SK-N-DZ (cell line): ENCODE measurements at regions not wholly inside any gene's neighbourhood (a gene's known extent, or its start where the extent isn't known, plus 50 kb on each side); places are given as distances from the start of the nearest gene placed in this dataset.
A peak's percentile ranks its signal among the peaks of the same experiment; 100 is the strongest.
"Not testable (repeated sequence)": the region's sequence is repeated elsewhere in the genome, so short reads cannot be mapped to it uniquely, and the experiment has no call there.

Source experiments
- DNase-seq: peaks from one replicate; pipeline ENCODE4 v3.0.0-alpha.2; 2015; ENCODE audit warnings: low spot score

DNA sequence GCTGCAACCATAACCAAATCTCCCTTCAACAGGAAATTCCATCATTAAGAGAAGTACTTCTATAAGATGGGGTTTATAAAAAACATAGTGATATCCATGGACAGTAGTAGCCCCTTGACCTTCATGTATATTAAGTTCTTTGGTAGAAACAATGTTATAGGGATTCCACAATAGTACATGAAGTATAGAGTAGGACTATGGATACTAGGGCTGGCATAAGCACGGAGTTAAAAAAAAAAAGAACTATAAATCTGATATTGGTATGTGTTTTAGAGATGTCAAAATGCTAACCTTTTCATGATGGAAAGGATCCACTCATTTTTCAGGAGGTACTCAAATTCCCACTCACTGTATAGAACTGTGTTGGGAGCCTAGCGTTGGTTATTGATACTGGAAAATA, 337.6 kb downstream of the FGF10 start:
- no peak for DNase-seq

DNA sequence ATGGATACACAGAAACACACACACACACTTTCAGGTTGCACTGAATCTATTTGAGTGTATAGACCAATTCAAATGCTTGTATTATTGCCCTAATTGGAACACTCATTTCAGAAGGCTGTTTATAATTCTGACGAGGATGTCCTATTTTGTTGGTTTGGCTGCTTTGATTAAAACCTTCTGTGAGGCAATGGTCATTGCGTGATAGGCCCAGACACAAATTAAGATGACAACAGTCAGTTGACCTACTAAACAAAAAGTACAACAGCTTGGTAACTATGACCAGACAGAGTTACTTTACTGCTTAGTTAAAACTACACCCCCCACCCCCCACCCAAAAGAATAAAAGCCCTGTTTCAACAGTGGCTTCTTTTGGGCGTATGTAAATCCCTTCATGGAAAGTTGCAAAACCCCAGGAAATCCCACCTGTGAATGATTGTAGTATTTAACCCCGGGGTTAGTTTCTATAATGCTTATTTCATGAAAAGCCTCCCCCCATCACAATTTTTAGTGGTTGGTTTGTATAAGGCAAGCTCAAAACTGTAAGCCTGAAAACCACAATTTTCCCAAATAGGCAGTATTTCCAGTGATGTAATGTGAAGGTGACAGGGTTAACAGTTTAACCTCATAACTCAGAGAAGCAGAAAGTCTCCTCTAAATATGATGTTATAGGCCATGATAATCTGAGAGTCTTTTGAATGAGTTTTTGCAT, 340.8 kb downstream of the FGF10 start:
- DNase-seq: no peak

DNA sequence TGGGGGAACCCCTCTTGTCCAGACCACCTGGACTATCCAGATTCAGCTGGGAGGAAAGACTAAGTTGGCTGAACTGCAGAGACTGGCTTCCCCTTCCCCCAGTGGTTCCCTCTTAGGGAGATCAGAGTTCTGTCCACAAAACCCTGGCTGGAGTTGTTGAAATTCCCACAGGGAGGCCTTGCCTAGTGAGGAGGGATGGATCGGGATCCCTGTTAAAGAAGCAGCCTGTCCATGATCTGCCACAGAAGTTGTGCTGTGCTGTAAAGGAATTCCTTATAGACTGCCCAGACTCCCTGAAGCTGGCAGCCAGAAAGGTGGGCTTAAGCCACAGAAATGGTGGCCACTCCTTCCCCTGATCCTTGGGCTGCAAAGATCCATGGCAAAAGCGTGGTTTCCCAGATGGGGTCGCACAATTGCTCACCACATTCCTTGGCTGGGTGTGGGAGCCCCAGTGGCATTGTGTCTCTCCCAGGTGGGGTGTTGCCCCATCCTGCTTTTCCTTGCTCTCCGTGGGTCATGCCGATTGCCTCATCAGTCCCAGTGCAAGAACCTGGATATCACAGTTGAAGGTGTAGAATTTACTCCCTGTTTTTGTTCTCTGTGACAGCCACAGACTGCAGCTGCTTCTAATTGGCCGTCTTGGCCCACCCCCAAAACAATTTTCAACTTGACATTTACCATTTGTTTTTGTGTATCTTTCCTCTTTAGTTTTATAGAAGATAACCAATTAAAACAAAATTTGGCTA, 342.4 kb downstream of the FGF10 start:
- no peak for DNase-seq

DNA sequence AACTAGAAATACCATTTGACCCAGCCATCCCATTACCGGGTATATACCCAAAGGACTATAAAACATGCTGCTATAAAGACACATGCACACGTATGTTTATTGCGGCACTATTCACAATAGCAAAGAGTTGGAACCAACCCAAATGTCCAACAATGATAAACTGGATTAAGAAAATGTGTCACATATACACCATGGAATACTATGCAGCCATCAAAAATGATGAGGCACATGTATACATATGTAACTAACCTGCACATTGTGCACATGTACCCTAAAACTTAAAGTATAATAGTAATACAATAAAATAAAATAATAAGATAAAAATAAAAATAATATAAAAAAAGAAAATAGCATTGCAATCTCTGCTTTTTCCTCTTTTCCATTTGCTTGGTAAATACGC, 344.7 kb downstream of the FGF10 start:
- not testable (repeated sequence) for DNase-seq

DNA sequence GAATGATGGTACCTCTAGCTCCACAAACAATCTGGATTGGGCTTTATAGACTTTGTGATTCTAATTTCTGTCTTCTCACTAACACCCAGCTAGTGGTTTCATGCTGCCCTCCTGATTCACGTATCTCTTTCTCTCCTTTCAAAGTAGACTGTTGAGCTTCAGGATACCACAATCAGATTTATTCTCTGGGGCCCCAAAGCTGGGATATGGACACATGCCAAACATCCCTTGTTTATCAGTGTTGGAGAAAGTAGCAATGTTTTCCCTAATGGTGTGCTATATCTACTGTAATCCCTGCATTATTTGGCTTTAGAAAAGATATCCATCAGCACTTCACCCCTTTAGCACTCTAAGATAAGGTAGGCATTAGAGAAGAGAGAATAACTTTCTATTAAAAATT, 361.0 kb downstream of the FGF10 start:
- no peak for DNase-seq

DNA sequence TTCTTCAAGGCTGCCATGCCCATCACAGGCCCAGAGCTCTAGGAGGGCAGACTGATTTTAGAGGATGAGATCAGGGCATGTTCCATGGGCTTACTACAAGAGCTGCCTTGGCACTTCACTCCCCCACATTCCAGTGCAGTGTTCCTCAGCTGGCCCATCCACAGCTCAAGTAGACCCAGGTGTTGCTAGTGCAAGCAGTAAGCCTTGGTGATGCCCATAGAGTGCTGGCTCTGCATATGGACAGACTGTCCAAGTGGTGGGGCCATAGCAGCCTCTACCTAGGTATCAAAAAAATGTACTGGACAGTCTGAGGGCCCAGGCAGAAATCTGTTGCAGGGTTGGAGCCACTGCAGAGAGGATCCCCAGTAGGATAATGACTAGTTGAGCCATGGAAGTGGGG, 366.6 kb downstream of the FGF10 start:
- no peak for DNase-seq

DNA sequence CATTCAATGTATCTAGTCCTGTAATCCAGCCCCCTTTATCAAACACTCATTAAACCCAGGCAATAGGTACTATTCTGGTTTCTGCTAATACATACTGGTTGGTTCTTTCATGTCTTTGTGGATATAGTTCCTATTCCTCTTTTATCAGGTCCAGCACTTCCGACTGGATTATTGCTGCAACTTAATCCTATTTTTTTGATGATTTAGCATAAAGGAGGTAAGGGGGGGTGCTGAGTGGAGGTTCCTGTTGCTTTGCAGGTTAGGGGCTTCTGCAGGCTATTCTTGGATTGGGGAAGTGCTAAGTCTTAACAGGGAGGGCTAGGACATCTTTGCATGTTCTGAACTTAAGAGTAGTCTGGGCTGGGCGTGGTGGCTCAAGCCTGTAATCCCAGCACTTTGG, 377.7 kb downstream of the FGF10 start:
- no peak for DNase-seq

DNA sequence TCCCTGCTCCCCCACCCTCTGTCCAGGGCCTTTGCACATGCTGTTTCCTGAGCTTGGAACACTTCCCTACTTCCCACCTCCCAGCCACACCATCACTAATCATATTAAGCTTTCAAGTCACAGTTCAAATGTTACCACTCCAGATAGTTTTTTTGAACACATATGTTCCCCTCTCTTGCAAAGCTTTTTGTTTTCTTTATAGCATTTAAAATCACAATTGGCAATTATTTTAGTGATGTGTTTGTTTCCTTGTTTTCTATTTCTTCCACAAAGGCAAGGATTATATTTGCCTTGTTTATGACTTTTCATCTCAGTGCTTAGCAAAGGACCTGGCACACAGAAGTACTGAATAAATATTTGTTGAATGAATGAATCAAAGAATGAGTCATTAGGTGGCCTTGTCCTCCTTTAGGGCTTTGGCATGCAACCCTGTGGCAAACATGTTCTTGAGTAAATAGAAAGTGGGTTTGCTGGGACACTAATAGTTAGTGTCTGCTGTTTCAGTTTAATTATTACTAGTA, 386.8 kb downstream of the FGF10 start:
- DNase-seq: no peak

DNA sequence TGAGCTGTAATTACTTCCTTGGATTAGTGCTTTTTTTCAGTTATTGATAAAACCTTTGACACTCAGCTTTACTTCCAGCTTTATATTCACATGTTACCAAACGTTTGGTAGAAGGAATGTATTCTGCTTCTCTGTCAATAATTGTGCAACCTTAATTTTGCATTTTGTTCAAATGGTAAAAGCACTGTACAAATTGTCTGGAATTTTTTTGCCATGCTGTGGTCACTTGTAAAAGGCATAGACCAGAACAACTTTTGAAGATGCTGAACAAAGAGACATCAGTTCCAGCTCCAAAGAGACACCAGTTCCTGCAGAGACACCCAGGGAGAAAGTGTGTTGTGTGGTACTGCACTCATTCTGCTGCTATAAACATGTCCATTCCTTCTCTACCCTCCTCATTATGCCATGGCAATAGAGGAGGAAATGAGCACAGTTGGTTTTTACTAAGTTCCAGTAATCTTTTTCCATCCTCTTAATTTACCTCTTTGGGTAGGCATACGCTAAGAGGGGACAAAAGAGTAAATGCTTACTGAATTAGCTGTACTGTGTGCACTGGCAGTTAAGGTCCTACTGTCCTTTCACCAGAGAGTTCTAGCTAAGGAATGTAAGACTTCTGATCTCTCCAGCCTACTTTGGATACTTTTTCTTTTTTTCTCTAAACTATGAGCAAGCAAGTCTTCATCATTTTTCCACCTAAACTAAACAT, 387.4 kb downstream of the FGF10 start:
- DNase-seq: no peak

DNA sequence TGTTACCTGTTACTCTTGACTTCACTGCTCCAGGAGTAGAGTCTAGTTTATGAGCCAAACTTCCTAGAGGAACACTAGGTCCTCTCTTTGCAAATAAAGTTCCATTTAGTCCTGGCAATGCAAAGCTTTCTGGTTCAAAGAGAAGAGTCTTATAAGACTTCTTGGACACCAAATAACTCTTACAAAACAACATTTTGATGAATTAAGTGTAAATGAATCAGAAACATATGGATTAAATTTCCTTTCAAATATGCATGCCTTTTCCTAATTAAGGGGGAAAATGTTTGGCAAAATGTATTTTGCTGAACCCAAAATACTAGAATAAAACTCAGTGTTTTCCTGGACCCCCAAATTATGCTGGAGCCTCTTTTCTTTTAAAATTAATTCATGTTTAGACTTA, 388.0 kb downstream of the FGF10 start:
- DNase-seq: no peak

DNA sequence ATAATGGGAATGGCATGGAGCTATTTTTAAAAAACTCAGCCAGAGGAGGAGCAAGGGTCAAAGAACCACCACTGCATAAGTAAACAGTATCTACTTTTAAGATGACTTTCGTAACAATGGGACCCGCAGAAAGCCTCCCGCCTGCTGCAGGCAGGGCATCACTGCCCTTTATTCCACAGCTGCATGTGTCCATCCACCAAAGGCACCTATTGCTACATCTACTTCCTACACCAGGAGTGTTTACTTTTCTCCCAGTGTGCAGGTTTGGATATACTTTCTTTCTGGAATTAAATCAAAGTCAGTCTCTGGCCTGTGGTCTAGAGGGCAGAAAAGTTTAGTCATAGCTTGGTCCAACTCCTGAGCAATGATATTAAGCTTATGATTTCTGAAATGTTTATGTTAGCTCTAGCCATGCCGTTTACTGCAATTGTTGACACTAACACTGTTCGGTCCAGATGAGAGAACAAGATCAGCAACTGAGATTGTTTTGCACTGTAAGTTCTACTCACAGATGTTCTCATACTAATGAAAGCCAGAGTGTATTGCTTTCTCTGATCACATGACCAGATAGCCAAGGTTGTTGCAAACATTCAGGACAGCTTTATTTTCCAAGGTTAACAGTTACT, 391.5 kb downstream of the FGF10 start:
- peak; percentile 30 for DNase-seq

DNA sequence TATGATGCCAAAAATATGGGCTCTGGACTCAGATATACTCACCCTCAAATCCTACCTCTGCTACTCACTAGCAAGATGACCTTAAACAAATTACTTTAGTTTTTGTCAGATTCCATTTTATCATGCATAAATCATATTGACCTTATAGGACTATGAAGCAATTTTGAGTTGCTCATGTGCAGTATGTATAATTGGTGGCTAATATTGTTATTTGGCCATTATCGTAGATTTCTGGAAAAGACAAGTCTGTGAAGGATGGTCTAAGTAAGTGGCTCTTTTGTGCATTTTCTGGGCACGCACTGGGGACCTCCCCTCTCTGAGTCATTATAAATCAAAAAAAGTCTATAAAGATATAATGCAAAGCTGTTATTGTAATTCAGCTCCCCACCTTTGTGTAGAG, 393.0 kb downstream of the FGF10 start:
- peak; percentile 90 for DNase-seq

DNA sequence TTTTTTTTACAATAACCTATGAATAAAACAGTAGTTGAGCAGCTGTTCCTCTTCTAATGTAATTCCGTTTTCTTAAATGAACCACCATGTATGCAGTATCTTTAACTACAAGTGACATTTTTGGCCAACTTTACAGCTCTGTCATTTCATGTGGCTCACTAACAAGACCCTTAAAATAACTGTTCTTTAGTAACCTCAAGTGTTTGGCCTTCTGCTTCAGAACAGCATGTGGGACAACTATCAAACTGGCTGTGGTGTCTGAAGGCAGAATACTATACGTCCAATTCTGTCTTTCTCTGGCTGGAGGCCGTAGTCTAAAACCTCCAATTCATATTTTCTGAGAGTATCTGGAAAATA, 391.4 kb downstream of the NNT start:
- DNase-seq: no peak

DNA sequence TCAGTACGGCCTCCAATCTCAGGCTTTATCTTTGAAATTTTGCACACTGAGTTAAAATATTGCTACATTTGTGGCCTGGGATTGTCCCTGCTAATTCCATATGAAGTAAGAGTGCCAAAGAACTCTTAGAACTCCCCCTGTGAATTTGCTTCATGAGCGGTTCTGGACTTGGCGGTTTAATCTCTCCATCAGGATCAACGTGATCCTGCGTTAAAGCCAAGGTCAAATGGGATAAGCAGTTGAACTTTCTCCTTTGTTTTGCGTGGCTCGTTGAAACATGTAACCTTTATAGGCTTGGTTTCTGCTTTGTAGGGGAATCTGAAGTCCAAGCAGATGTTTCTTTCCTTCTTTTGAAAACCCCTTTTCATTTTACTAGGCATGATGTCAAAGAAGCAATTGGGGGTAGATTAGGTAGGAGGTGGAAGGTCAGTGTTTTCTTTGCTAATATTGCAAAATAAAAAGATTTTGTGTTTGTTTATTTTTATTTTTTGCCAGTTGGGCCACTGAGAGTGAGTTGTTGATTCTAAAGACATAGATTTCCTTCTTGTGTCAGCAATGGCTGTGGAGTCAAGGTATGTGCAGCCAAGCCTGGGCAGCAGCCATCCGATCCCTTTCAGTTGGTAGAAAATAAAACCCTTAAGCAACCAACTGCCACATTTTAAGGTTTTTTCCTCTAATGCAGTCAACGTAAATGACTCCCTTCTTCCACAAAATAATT, 390.8 kb downstream of the NNT start:
- no peak for DNase-seq

DNA sequence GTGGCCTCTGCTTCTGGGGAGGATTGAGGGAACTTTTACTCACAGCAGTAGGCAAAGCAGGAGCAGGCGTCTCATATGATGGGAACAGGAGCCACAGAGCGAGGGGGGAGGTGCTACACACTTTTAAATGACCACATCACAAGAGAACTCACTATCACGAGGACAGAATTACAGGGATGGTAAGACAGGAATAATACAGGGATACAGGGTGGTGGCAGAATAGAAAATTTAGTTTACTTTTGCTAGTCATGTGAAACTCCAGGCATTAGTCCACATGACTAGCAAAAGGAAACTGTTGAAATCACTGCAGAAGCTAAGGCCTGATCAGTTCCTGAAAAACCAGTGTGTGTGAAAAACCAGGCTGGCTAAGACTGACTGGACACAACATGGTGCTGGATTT, 382.4 kb downstream of the NNT start:
- DNase-seq: no peak

DNA sequence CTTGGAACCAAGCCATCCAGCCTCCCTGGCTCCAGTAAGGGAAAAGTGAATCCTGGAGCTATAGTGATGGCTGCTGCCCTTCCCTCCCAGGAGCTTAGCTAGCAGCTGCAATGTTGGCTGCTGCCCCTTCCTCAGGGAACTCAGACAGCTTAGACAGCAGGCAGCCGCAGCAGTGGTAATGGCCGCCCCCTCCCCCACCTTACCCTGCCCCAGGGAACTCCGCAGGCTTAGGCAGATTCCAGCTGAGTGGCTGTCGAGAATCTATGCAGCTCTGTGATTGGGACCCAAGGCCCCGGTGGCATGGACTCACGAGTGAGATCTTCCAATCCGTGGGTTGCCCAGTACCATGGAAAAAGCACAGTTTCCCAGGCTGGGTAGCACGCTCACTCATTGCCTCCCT, 378.6 kb downstream of the NNT start:
- DNase-seq: no peak

DNA sequence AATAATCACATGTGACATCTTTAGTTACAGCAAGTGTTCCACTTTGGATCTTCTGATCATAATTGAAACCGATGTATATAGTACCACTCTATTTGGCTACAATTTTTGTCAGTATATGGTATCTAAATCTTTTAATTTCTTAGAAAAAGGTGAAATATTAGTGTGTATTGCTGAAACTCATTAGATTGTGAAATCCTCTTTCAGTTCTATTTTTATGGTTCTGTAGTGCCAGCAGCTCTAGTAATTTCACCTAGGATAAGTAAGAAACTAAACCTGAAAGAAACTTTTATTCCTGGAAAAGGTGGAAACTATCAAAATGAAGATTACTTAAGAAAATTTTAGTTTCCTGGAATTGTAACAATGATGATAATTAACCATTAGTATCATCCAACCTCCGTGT, 370.9 kb downstream of the NNT start:
- no peak for DNase-seq

DNA sequence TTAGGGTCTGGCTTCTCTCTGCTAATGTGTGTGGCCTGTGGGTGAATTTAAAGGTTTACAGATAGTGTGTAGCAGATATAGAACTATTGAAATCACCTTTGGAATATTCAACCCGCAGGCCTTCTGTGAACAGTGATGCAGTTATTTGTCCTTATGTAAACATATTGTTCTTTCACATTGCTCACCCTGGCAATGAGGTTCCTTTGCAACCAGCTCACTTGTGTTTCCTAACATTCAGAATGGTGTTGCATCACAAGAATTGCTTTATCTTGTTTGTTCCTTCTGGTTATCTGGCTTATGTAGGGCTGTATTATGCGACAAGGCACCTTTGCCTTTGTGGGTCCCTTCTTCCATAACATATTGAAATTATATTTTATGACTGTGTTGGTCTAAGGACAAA, 370.3 kb downstream of the NNT start:
- no peak for DNase-seq

DNA sequence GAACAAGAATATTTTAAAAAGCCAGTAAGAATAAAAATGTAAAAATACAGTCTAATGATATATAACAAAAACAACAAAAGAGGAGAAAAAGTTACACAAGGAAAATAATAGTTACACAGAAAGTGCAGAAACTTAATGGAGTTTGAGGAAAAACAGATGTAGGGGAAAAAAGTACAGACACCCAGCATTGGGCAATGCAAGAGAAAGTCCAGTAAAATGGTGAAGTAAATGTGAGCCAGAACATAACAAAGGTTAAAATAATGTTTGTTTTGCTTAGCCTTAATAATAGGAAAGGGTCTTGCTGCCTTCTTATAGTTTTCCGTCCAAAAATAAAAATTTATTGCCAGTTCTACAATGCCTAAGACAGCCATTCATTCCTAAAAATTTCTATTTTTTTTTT, 364.2 kb downstream of the NNT start:
- DNase-seq: no peak

DNA sequence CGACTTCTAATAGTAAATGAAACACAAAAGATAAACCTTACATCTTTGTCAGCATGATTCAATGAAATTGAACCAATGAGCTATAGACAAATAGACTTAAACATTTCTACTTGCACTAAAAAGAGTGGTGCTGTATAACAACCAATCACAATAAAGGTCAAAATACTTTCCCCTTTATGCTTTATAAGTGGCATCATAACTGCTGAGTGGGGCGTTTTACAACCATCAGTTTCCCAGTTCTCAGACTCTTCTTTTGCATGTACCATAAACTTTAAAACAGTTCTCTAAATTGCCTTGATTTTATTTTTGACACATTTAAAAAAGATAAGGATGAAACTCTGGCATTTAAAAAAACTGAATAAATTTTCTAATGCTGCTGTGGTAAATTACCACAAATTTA, 356.2 kb downstream of the NNT start:
- DNase-seq: no peak

DNA sequence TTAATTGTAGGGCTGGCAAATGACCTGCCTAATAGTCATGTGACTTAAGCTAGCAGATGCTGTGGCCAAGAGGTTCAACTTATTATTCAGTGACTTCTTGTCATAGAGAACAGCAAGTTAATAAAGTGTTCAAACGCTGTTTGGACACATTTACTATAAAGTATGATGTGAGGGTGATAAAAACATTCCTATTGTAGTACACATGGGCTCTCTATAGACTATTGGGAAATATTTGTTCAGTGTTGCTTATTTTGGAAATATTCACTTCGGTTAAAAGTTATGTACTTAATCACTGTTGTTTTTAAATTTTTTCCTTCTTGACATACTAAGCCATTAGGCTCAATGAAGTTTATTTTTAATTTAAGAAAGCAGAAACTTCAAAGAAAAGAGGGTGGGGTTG, 345.0 kb downstream of the NNT start:
- no peak for DNase-seq

DNA sequence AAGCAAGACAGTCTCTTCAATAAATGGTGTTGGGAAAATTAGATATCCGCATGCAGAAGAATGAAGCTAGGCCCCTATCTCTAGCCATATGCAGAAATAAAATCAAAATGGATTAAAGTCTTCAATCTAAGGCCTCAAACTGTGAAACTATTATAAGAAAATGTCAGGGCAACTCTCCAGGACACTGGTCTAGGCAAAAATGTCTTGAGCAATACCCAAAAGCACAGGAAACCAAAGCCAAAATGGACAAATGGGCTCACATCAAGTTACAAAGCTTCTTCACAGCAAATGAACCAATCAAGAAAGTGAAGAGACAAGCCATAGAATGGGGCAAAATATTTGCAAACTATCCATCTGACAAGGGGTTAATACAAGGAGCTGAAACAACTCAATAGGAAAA, 338.8 kb downstream of the NNT start:
- no peak for DNase-seq
